Epithelial cell of esophagus (primary cell): ENCODE measurements at regions not wholly inside any gene's neighbourhood (a gene's known extent, or its start where the extent isn't known, plus 50 kb on each side); places are given as distances from the start of the nearest gene placed in this dataset.

Source experiments
- DNase-seq: peaks from one replicate; pipeline ENCODE4 v3.0.0; 2010; ENCODE audit warnings: low read depth
- H3K4me3 ChIP-seq: 2 replicates; pipeline ENCODE4 v1.5.1; 2011; ENCODE audit warnings: mild to moderate bottlenecking, low read length, control low read depth
- CTCF ChIP-seq: IDR thresholded peaks from 2 replicates; pipeline ENCODE4 v1.5.1; 2011; ENCODE audit warnings: low read depth, mild to moderate bottlenecking, low read length, control low read depth, inconsistent platforms; ENCODE audit not compliant: insufficient read depth; ENCODE audit errors: missing control alignments

- peak; percentile 45 for DNase-seq
- no peak overlapping the region for H3K4me3 ChIP-seq
- no peak for TF ChIP-seq CTCF
Observed at GRCh38 chr9:73541923-73542322, 390.3 kb downstream of the ANXA1 start.

GRCh38 chr9:73543727-73544126, 392.1 kb downstream of the ANXA1 start:
- TF ChIP-seq CTCF = no peak
- no peak for DNase-seq
- no peak overlapping the region for H3K4me3 ChIP-seq

- no peak for DNase-seq
- TF ChIP-seq CTCF = no peak
- no peak overlapping the region for H3K4me3 ChIP-seq
Observed at GRCh38 chr9:73548201-73548600, 396.5 kb downstream of the ANXA1 start.

DNA sequence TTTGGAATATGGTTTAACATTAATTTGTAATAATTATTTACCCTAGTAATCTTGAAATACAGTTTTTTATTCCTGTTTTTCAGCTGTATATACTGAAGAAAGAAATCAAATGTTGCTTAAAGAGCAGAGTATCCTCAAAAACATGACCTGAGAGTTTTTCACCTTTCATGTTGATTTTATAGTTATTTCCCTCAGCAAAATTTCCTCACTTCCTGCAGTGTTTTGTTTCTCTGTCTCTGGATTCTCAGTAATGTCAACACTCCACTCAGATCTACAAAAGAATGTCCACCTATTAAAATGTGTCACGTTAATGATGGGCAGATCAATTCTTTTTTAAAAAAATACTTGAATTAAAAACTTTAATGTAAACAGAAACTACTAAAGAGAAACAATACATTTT, 398.3 kb downstream of the ANXA1 start:
- DNase-seq = no peak
- H3K4me3 ChIP-seq = no peak overlapping the region
- no peak for TF ChIP-seq CTCF

GRCh38 chr9:73553295-73553694, 401.6 kb downstream of the ANXA1 start:
- H3K4me3 ChIP-seq = no peak overlapping the region
- no peak for DNase-seq
- no peak for TF ChIP-seq CTCF

DNA sequence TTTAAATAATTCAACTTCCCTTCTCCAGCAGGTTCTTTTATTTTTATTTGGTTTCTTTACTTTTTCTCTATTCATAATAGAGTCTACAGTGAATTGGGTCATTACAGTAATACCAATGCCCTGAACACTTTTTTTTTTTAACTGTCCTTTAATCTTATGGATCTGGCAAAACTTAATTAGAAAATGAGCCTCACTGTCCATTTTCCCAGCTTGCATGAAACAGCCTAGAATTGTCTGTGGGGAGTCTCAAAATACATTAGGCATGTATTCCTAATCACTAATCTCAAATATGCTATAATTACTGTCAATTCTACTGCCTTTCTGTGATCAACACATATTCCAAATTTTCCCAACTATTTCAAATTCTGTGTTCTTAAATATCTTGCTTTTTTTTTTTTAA, 406.8 kb downstream of the ANXA1 start:
- TF ChIP-seq CTCF = no peak
- DNase-seq = no peak
- H3K4me3 ChIP-seq = no peak overlapping the region

DNA sequence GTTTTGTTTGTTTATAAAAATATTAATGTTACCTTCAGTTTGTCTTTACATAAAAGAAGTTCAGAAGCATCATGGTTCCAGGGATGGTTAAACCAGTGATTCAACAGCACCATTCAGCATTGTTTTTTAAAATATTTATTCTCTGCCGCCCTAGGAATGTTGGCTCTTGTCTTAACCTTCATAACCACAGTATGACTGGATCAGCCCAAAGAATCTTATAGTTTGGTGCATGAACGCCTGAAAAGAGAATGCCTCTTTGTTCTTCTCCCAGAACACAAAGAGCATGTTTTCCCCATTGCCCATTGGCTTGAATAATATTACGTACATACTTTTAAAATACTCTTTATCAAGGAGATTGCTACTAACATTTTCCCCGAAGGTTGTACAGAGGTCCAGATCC, 413.4 kb downstream of the ANXA1 start:
- H3K4me3 ChIP-seq = no peak overlapping the region
- no peak for TF ChIP-seq CTCF
- no peak for DNase-seq
